A549 (cell line): ENCODE measurements at regions not wholly inside any gene's neighbourhood (a gene's known extent, or its start where the extent isn't known, plus 50 kb on each side); places are given as distances from the start of the nearest gene placed in this dataset.

ENCODE experiments used
- ATAC-seq, 2 experiments: fragments of 200-7000 bp in 1 of 2; fragments of >200 bp in 1 of 2; cut with Nextera tagmentation in 1 of 2; cut with Tn5 transposase in 1 of 2; 3 replicates each; pipeline versions ENCODE4 v1.8.0 to v1.9.1; 2018 to 2020; ENCODE audit warnings: mild to moderate bottlenecking in 1 of 2, moderate library complexity in 1 of 2
- CTCF ChIA-PET: fragments of 300-600 bp; sonication (Branson Sonifier 250); formaldehyde crosslinking; extraction: SDS; loops from one replicate; lab custom pipeline; 2021; ENCODE audit warnings: antibody characterized with exemption, inconsistent platforms; lab: Yijun Ruan, JAX
- POLR2A ChIA-PET: fragments of 350-600 bp; formaldehyde crosslinking; extraction: SDS; loops from one replicate; lab custom pipeline; 2021; ENCODE audit warnings: antibody characterized with exemption, inconsistent platforms; lab: Yijun Ruan, JAX
- DNase-seq, 2 experiments: peaks; one replicate each; pipeline versions ENCODE4 v3.0.0 to v3.0.0-alpha.2; 2011 to 2016; ENCODE audit warnings: low read depth in 1 of 2, low spot score in 1 of 2
- FAIRE-seq: peaks from 2 replicates; lab custom pipeline; 2011; peaks lifted over from hg19 to GRCh38; lab: Jason Lieb, UNC
- H3K27ac ChIP-seq, 2 experiments: fragments of >200 bp; sonication (Bioruptor Twin); formaldehyde crosslinking; 3 replicates each; pipeline ENCODE4 v1.5.1; 2016 to 2017
- H3K4me1 ChIP-seq: fragments of >200 bp; sonication (Bioruptor Twin); formaldehyde crosslinking; 3 replicates; pipeline ENCODE4 v1.6.1; 2016
- H3K4me2 ChIP-seq: fragments of >200 bp; sonication (Bioruptor Twin); formaldehyde crosslinking; 3 replicates; pipeline ENCODE4 v1.6.1; 2016
- H3K4me3 ChIP-seq: fragments of >200 bp; sonication (Bioruptor Twin); formaldehyde crosslinking; 3 replicates; pipeline ENCODE4 v1.5.1; 2016
- H3K9me3 ChIP-seq: fragments of >200 bp; sonication (Bioruptor Twin); formaldehyde crosslinking; 3 replicates; pipeline ENCODE4 v1.6.1; 2016
- ATOH8 ChIP-seq: fragments of 250-450 bp; sonication (Bioruptor Pico); IDR thresholded peaks from 2 replicates; pipeline ENCODE4 v1.5.0; 2020; ENCODE audit warnings: low read depth, mild to moderate bottlenecking, moderate library complexity
- CEBPB ChIP-seq, 2 experiments: fragments of >200 bp in 1 of 2; sonication (Bioruptor Twin) in 1 of 2; formaldehyde crosslinking in 1 of 2; IDR thresholded peaks; 2 replicates each; pipeline ENCODE4 v1.6.1; 2012 to 2016
- EHF ChIP-seq: fragments of 250-450 bp; sonication (Bioruptor Pico); IDR thresholded peaks from 2 replicates; pipeline ENCODE4 v1.5.0; 2020; ENCODE audit warnings: mild to moderate bottlenecking
- ELK1 ChIP-seq: fragments of 150-350 bp; IDR thresholded peaks from 2 replicates; pipeline ENCODE4 v1.6.1; 2014; ENCODE audit warnings: low read depth, mild to moderate bottlenecking, low read length
- HEYL ChIP-seq: fragments of 250-450 bp; sonication (Bioruptor Pico); IDR thresholded peaks from 2 replicates; pipeline ENCODE4 v1.8.0; 2021; ENCODE audit warnings: mild to moderate bottlenecking, moderate library complexity
- HMGXB4 ChIP-seq: fragments of 250-450 bp; sonication (Bioruptor Pico); IDR thresholded peaks from 2 replicates; pipeline ENCODE4 v1.5.0; 2021; ENCODE audit warnings: mild to moderate bottlenecking, moderate library complexity, borderline replicate concordance
- HOXB13 ChIP-seq: fragments of 250-450 bp; sonication (Bioruptor Pico); IDR thresholded peaks from 2 replicates; pipeline ENCODE4 v1.5.0; 2020; ENCODE audit warnings: low read depth, mild to moderate bottlenecking, moderate library complexity
- JUN ChIP-seq, 2 experiments: fragments of >200 bp; sonication (Bioruptor Twin); formaldehyde crosslinking; IDR thresholded peaks; 2 replicates in 1 of 2; 3 replicates in 1 of 2; pipeline ENCODE4 v1.6.1; 2016 to 2017
- JUNB ChIP-seq: fragments of >200 bp; sonication (Bioruptor Twin); formaldehyde crosslinking; IDR thresholded peaks from 2 replicates; pipeline ENCODE4 v1.6.1; 2016
- KDM5A ChIP-seq: fragments of 200-600 bp; sonication (generic); IDR thresholded peaks from 2 replicates; pipeline ENCODE4 v1.6.1; 2016; ENCODE audit warnings: antibody characterized with exemption, mild to moderate bottlenecking
- MAFK ChIP-seq: fragments of 450-650 bp; IDR thresholded peaks from 2 replicates; pipeline ENCODE4 v1.6.1; 2014; ENCODE audit not compliant: partially characterized antibody
- MAZ ChIP-seq: fragments of 150-350 bp; IDR thresholded peaks from 2 replicates; pipeline ENCODE4 v1.6.1; 2014; ENCODE audit warnings: antibody characterized with exemption, low read depth, low read length, borderline replicate concordance
- POLR2AphosphoS2 ChIP-seq: conservative IDR thresholded peaks from 2 replicates; pipeline ENCODE4 v1.6.1; 2012; ENCODE audit warnings: low read length, improper control_type of control experiment, inconsistent platforms
- RAD21 ChIP-seq, 2 experiments: fragments of >200 bp in 1 of 2; sonication (Bioruptor Twin) in 1 of 2; formaldehyde crosslinking in 1 of 2; IDR thresholded peaks in 1 of 2; conservative IDR thresholded peaks in 1 of 2; 2 replicates in 1 of 2; 3 replicates in 1 of 2; pipeline ENCODE4 v1.6.1; 2012 to 2018; ENCODE audit warnings: inconsistent platforms in 1 of 2
- ZC3H11A ChIP-seq: fragments of 450-650 bp; IDR thresholded peaks from 2 replicates; pipeline ENCODE4 v1.6.1; 2014; ENCODE audit warnings: antibody characterized with exemption, mild to moderate bottlenecking
- ZFP36 ChIP-seq: fragments of 450-650 bp; IDR thresholded peaks from 2 replicates; pipeline ENCODE4 v1.6.1; 2014; ENCODE audit warnings: borderline replicate concordance; ENCODE audit not compliant: partially characterized antibody
- WGBS: methylation state at CpG from one replicate; pipeline ENCODE4 v1.1.6; 2017; ENCODE audit errors: missing lambda C conversion rate; 5-methylcytosine and 5-hydroxymethylcytosine counted together

GRCh38 chr6:18605841-18606240, 218.7 kb downstream of the RNF144B start (continued):
- TF ChIP-seq HMGXB4 = no peak
- TF ChIP-seq POLR2AphosphoS2 = no peak
- no peak for TF ChIP-seq KDM5A
- TF ChIP-seq RAD21 (conservative IDR thresholded peaks at IDR 0.05 in 1 of 2, IDR thresholded peaks at IDR 0.05 in 1 of 2) = no peak

GRCh38 chr6:18609715-18610114, 222.6 kb downstream of the RNF144B start:
- H3K27ac ChIP-seq = no peak overlapping the region
- no peak overlapping the region for H3K4me3 ChIP-seq
- no peak overlapping the region for H3K4me2 ChIP-seq
- no peak for ATAC-seq
- CTCF ChIA-PET = interaction anchor here (1.2 kb wide), 1 partner anchor 14 kb away, joined by 3 read pairs; no protein-coding TSS in a partner anchor
- POLR2A ChIA-PET = no interaction called here
- FAIRE-seq = no peak
- no peaks in the 10 kb centered on the region; the same call in 2 of the 3 replicates for H3K9me3 ChIP-seq
- TF ChIP-seq ELK1 (no peak), MAFK (peak; percentile 50)
- H3K4me1 ChIP-seq = no peaks in the 10 kb centered on the region
- no peak for DNase-seq
- WGBS = 0% methylated on average over 1 of the region's 1 CpG

GRCh38 chr6:18613319-18613925, 226.3 kb downstream of the RNF144B start:
- DNase-seq (no peak), ATAC-seq (no peak), FAIRE-seq (no peak)
- ChIA-PET CTCF (no interaction called here), POLR2A (no interaction called here)
- H3K4me2 ChIP-seq = no peak overlapping the region
- H3K4me3 ChIP-seq = no peak overlapping the region
- no peaks in the 10 kb centered on the region; the same call in 2 of the 3 replicates for H3K9me3 ChIP-seq
- no peak overlapping the region for H3K27ac ChIP-seq
- H3K4me1 ChIP-seq = no peaks in the 10 kb centered on the region
- TF ChIP-seq ATOH8 (CRISPR knock-in tag) = no peak
- TF ChIP-seq HOXB13 = no peak
- TF ChIP-seq, all 56 proteins: peak for 0
- 26% methylated on average over 4 of the region's 4 CpGs for WGBS

- ATAC-seq (no peak), FAIRE-seq (no peak), DNase-seq (no peak)
- Histone ChIP-seq H3K4me2 (no peak overlapping the region), H3K27ac (no peak overlapping the region), H3K4me1 (no peaks in the 10 kb centered on the region), H3K4me3 (no peak overlapping the region), H3K9me3 (no peaks in the 10 kb centered on the region)
- 0% methylated on average over 3 of the region's 3 CpGs for WGBS
- ChIA-PET POLR2A (no interaction called here), CTCF (no interaction called here)
- TF ChIP-seq MAZ = no peak
- no peak for TF ChIP-seq POLR2AphosphoS2
- no peak for TF ChIP-seq JUNB
- TF ChIP-seq ZFP36 = no peak
- TF ChIP-seq ZC3H11A = no peak
- TF ChIP-seq JUN (IDR thresholded peaks at IDR 0.05) = no peak
- no peak for TF ChIP-seq HEYL (CRISPR knock-in tag)
- no peak for TF ChIP-seq CEBPB (IDR thresholded peaks at IDR 0.05)
- TF ChIP-seq EHF (CRISPR knock-in tag) = no peak
Measured at GRCh38 chr6:18629571-18629970, 242.4 kb downstream of the RNF144B start.
